GM21717 (cell line): ENCODE measurements at regions not wholly inside any gene's neighbourhood (a gene's known extent, or its start where the extent isn't known, plus 50 kb on each side); places are given as distances from the start of the nearest gene placed in this dataset.
A peak's percentile ranks its signal among the peaks of the same experiment; 100 is the strongest.
"Not testable (repeated sequence)": the region's sequence is repeated elsewhere in the genome, so short reads cannot be mapped to it uniquely, and the experiment has no call there.

ENCODE experiments used
- ATAC-seq: cut with Tn5 transposase; IDR thresholded peaks from one replicate; pipeline ENCODE4 v1.9.1; 2021; ENCODE audit warnings: mild to moderate bottlenecking, moderate library complexity; ENCODE audit not compliant: unreplicated experiment

- ATAC-seq = no peak
Observed at GRCh38 chr1:60920561-60920960, 161.8 kb upstream of the NFIA start.

GRCh38 chr1:60918867-60919266 lies 163.5 kb upstream of the NFIA start:
- ATAC-seq = no peak

GRCh38 chr1:60916906-60917305 lies 165.5 kb upstream of the NFIA start:
- no peak for ATAC-seq

- ATAC-seq = no peak
Observed at GRCh38 chr1:60916199-60916598, 166.2 kb upstream of the NFIA start.

GRCh38 chr1:60915441-60915840 lies 166.9 kb upstream of the NFIA start:
- no peak for ATAC-seq

- no peak for ATAC-seq
Observed at GRCh38 chr1:60914982-60915381, 167.4 kb upstream of the NFIA start.

- ATAC-seq = not testable (repeated sequence)
Observed at GRCh38 chr1:60913708-60914107, 168.7 kb upstream of the NFIA start.

GRCh38 chr1:60913039-60913438 lies 169.3 kb upstream of the NFIA start:
- no peak for ATAC-seq

GRCh38 chr1:60911966-60912697 lies 170.2 kb upstream of the NFIA start:
- no peak for ATAC-seq

- ATAC-seq = no peak
Observed at GRCh38 chr1:60908159-60908558, 174.2 kb upstream of the NFIA start.

GRCh38 chr1:60906526-60906925 lies 175.8 kb upstream of the NFIA start:
- no peak for ATAC-seq

GRCh38 chr1:60906039-60906438 lies 176.3 kb upstream of the NFIA start:
- no peak for ATAC-seq

GRCh38 chr1:60904099-60904851 lies 178.1 kb upstream of the NFIA start:
- ATAC-seq = no peak

- ATAC-seq = no peak
Observed at GRCh38 chr1:60903591-60903990, 178.8 kb upstream of the NFIA start.

GRCh38 chr1:60899464-60899863 lies 182.9 kb upstream of the NFIA start:
- ATAC-seq = no peak

- ATAC-seq = peak; percentile 77
Observed at GRCh38 chr1:60898987-60899386, 183.4 kb upstream of the NFIA start.

GRCh38 chr1:60898413-60898812 lies 183.9 kb upstream of the NFIA start:
- no peak for ATAC-seq

- no peak for ATAC-seq
Observed at GRCh38 chr1:60896701-60897363, 185.5 kb upstream of the NFIA start.

GRCh38 chr1:60895701-60896100 lies 186.7 kb upstream of the NFIA start:
- ATAC-seq = no peak

GRCh38 chr1:60895252-60895651 lies 187.1 kb upstream of the NFIA start:
- ATAC-seq = no peak

GRCh38 chr1:60894741-60895140 lies 187.6 kb upstream of the NFIA start:
- ATAC-seq = no peak

GRCh38 chr1:60894130-60894529 lies 188.2 kb upstream of the NFIA start:
- no peak for ATAC-seq
